Lower lobe of right lung (tissue), 2 donors: ENCODE measurements at regions not wholly inside any gene's neighbourhood (a gene's known extent, or its start where the extent isn't known, plus 50 kb on each side); places are given as distances from the start of the nearest gene placed in this dataset.
A peak's percentile ranks its signal among the peaks of the same experiment; 100 is the strongest.

Experiments used
- ATAC-seq, 2 donors: fragments of 200-7000 bp; cut with Tn5 transposase; one replicate each; pipeline ENCODE4 v1.9.1; 2020 to 2022; ENCODE audit warnings: mild to moderate bottlenecking in 2 of 2, moderate library complexity in 2 of 2
- DNase-seq: peaks from one replicate; pipeline ENCODE4 v3.0.0-alpha.2; 2020
- H3K27ac ChIP-seq: fragments of 200-600 bp; one replicate; pipeline ENCODE4 v1.8.0; 2022
- H3K27me3 ChIP-seq: fragments of 200-600 bp; one replicate; pipeline ENCODE4 v1.8.0; 2022; ENCODE audit warnings: low read depth
- H3K36me3 ChIP-seq: fragments of 200-600 bp; one replicate; pipeline ENCODE4 v1.8.0; 2022; ENCODE audit warnings: mild to moderate bottlenecking
- H3K4me1 ChIP-seq: fragments of 200-600 bp; one replicate; pipeline ENCODE4 v1.8.0; 2022
- H3K4me3 ChIP-seq: fragments of 200-600 bp; one replicate; pipeline ENCODE4 v1.8.0; 2022; ENCODE audit warnings: mild to moderate bottlenecking
- H3K9me3 ChIP-seq: fragments of 200-600 bp; one replicate; pipeline ENCODE4 v1.8.0; 2022
- CTCF ChIP-seq: fragments of 200-600 bp; IDR thresholded peaks from one replicate; pipeline ENCODE4 v1.8.0; 2022; ENCODE audit warnings: antibody characterized with exemption, mild to moderate bottlenecking
- intact Hi-C: fragments of 100-400 bp; cut with DNase I; formaldehyde crosslinking; loops from one replicate; pipeline ENCODE4 v1.11.0; 2022
- donor health status: DM: no; HTN: yes; CAD: no; lungs with severe emphysema.

DNA sequence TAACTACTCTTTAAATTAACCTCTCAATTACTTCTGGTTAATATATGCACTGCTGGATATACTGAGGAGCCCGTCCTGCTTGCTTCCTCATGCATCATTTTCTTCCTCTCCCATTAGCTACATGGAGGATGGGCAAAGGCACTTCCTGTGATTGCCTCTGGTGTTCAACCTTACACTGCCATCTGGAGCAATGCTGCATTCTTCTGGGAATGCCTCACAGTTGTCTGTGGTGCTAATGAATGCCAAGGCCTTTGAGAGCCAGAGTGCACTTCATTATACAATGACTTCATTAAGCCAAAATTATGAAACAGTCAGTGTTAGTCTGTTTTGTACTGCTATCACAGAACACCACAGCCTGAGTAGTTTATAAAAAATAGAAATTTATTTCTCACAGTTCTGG is 134.8 kb upstream of the DOCK10 start:
- Histone ChIP-seq H3K4me1 (no peaks in the 10 kb centered on the region), H3K9me3 (no peaks in the 10 kb centered on the region), H3K27me3 (no peaks in the 10 kb centered on the region), H3K27ac (no peak overlapping the region), H3K36me3 (no peaks in the 10 kb centered on the region), H3K4me3 (no peak overlapping the region)
- DNase-seq (no peak), ATAC-seq (no peak)
- no peak for TF ChIP-seq CTCF
- intact Hi-C loops: no loop called here

DNA sequence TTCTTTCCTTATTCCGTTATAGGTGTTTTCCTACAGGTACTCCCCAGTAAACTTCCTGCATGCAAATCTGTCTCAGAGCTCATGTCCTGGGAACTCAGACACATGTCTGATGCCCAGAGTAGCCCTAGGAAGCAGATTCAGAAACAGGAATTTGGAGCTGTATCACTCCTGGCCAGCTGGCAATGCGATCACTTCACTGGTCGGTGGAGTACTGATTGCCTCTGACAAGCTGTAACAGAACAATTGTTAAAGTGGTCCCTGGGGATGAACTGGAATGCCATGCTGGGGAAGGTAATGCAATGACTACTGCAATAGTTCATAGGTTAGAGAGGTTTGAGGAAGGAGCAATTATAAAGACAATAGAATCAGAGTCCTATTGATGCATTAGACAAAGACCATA is 131.6 kb upstream of the DOCK10 start:
- Histone ChIP-seq H3K36me3 (no peaks in the 10 kb centered on the region), H3K4me3 (no peak overlapping the region), H3K27ac (no peak overlapping the region), H3K9me3 (no peaks in the 10 kb centered on the region), H3K4me1 (no peaks in the 10 kb centered on the region), H3K27me3 (peaks cover 3% of the 10 kb centered on the region)
- intact Hi-C loops: no loop called here
- DNase-seq: no peak
- TF ChIP-seq CTCF: no peak
- no peak for ATAC-seq

- DNase-seq (no peak), ATAC-seq (peak; percentile 63 to 87)
Measured at GRCh38 chr2:225171350-225171749, 129.1 kb upstream of the DOCK10 start.

DNA sequence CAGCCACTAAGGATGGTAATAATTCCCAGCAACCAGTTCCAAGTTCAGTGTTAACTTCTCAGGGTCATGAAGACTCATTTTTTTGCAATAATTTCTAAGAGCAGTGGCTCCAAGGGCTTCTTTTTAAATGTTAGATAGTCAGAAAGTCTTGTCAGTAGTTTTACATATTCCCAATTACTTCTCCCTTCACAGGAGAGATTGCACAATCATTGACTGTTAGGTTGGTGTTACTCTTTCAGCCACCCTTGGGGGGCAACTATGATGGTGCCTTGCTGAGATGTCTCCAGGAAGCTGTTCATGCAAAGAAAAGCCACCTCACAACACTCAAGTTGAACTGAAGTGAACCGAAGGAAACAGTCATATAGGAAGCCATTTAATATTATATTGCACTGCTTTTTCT is 127.9 kb upstream of the DOCK10 start:
- Histone ChIP-seq H3K9me3 (no peaks in the 10 kb centered on the region), H3K4me1 (no peaks in the 10 kb centered on the region), H3K27me3 (peaks cover 3% of the 10 kb centered on the region), H3K27ac (no peak overlapping the region), H3K36me3 (no peaks in the 10 kb centered on the region), H3K4me3 (no peak overlapping the region)
- no peak for TF ChIP-seq CTCF
- intact Hi-C loops: no loop called here
- DNase-seq: no peak
- no peak for ATAC-seq

More at GRCh38 chr2:225171350-225171749, 129.1 kb upstream of the DOCK10 start:
- H3K36me3 ChIP-seq: no peaks in the 10 kb centered on the region
- no peak overlapping the region for H3K4me3 ChIP-seq
- no peaks in the 10 kb centered on the region for H3K9me3 ChIP-seq
- no peak for TF ChIP-seq CTCF
- no peaks in the 10 kb centered on the region for H3K4me1 ChIP-seq
- H3K27me3 ChIP-seq: peaks cover 3% of the 10 kb centered on the region
- H3K27ac ChIP-seq: no peak overlapping the region
- intact Hi-C loops: no loop called here

DNA sequence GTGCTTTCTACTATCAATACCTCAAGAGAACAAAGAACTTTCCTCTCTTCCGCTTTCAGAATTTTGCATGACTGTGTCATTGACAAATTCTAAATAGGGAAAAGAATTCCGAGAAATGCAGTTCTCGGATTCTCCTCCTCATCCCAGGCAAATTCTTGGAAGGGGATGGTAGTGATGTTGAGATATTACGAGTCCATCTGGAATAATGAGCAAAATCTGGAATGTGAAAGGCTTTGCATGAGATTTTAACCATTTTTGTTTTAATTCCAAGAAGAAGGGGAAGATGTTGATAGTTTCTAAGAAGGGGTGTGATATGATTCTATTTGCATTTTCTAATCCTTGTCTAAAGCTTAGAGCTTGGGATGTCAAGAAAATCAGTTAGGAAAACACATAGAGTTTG is 127.1 kb upstream of the DOCK10 start:
- no peaks in the 10 kb centered on the region for H3K4me1 ChIP-seq
- H3K4me3 ChIP-seq: no peak overlapping the region
- no peak for DNase-seq
- H3K27me3 ChIP-seq: peaks cover 3% of the 10 kb centered on the region
- intact Hi-C loops: no loop called here
- H3K36me3 ChIP-seq: no peaks in the 10 kb centered on the region
- no peak for TF ChIP-seq CTCF
- no peak for ATAC-seq
- no peak overlapping the region for H3K27ac ChIP-seq
- no peaks in the 10 kb centered on the region for H3K9me3 ChIP-seq

DNA sequence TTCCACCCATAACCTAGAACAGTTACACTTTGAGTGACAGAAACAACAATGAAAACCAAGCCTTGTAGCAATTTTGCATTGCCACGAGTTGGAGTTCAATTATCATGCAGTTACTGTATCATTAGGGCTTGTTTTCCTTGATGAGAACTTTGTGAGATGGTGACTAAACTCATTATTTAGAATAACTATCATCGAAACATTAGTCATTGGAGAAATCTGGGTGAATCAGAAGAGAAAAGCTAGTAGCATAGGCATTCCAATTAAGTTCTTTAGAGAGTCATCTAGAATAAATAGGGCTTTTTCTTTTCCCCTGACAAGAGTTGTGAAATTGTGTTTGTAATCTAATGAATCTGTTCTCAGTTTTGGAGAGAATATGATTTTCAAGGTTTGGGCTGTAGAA is 122.8 kb upstream of the DOCK10 start:
- Histone ChIP-seq H3K4me3 (no peak overlapping the region), H3K9me3 (no peaks in the 10 kb centered on the region), H3K27me3 (no peaks in the 10 kb centered on the region), H3K27ac (no peak overlapping the region), H3K36me3 (no peaks in the 10 kb centered on the region), H3K4me1 (no peaks in the 10 kb centered on the region)
- DNase-seq (no peak), ATAC-seq (no peak)
- no peak for TF ChIP-seq CTCF
- intact Hi-C loops: no loop called here
